GM12864 (cell line): ENCODE measurements at regions not wholly inside any gene's neighbourhood (a gene's known extent, or its start where the extent isn't known, plus 50 kb on each side); places are given as distances from the start of the nearest gene placed in this dataset.

Source experiments
- DNase-seq: peaks from one replicate; pipeline ENCODE4 v3.0.0-alpha.2; 2011; ENCODE audit warnings: low read depth
- H3K4me3 ChIP-seq: 2 replicates; pipeline ENCODE4 v1.5.1; 2011; ENCODE audit warnings: mild to moderate bottlenecking, low read depth, low read length, control low read depth
- TF ChIP-seq, protein P1 (sequence below): IDR thresholded peaks from 2 replicates; pipeline ENCODE4 v1.5.1; 2011; ENCODE audit warnings: low read depth, mild to moderate bottlenecking, moderate library complexity, low read length, control low read depth, inconsistent platforms; ENCODE audit errors: missing control alignments

DNA sequence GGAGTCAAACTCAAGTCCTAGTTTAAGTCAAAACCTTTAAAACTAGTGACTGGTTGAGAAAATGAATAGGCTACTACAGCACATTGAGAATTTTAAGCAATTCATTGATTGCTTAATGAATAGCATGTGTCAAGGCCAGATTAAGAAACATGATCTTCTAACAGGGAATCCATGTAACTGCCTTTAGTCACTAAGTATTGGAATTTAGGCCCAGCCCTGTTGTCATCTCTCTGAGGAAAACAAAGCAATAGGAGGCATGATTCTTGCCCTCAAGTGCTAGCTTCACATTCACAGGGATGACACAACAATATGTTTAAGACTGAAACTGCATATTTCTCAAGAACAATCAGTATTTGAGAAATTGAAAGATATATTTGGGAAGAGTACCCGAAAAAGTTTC lies 70.0 kb upstream of the PTGS2 start:
- TF ChIP-seq, protein P1, sequence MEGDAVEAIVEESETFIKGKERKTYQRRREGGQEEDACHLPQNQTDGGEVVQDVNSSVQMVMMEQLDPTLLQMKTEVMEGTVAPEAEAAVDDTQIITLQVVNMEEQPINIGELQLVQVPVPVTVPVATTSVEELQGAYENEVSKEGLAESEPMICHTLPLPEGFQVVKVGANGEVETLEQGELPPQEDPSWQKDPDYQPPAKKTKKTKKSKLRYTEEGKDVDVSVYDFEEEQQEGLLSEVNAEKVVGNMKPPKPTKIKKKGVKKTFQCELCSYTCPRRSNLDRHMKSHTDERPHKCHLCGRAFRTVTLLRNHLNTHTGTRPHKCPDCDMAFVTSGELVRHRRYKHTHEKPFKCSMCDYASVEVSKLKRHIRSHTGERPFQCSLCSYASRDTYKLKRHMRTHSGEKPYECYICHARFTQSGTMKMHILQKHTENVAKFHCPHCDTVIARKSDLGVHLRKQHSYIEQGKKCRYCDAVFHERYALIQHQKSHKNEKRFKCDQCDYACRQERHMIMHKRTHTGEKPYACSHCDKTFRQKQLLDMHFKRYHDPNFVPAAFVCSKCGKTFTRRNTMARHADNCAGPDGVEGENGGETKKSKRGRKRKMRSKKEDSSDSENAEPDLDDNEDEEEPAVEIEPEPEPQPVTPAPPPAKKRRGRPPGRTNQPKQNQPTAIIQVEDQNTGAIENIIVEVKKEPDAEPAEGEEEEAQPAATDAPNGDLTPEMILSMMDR, result no peak
- no peak for DNase-seq
- H3K4me3 ChIP-seq, result no peak overlapping the region

DNA sequence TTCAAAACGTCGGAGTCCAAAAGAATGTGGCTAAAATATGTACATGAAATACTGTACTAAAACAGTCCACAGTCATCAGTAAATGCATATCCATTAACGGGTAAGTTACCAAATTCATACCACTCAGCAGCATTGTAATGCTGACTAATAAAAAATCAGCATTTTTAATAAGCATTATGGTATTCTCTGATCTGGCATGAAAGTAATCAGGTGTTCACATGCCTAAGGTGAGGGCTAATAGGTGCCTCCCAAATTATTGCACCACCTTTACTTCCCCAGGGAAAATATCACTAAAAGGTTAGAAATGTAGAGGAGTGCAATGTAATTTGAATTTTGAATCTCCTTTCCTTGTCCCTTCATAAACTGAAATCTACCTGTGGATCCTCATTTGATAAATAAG lies 69.6 kb upstream of the PTGS2 start:
- TF ChIP-seq, protein P1, result no peak
- DNase-seq, result no peak
- H3K4me3 ChIP-seq, result no peak overlapping the region

DNA sequence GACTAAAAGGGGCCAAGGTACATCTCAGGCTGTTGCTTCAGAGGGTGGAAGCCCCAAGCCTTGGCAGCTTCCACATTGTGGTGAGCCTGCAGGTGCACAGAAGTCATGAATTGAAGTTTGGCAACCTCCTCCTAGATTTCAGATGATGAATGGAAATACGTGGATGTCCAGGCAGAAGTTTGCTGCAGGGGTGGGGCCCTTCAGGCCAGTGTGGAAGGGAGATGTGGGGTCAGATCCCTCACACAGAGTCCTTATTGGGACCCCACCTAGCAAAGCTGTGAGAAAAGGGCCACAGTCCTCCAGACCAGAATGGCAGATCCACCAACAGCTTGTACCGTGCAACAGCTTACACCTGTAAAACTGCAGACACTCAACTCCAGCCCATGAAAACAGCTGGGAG lies 67.4 kb upstream of the PTGS2 start:
- no peak for DNase-seq
- H3K4me3 ChIP-seq, result no peak overlapping the region

DNA sequence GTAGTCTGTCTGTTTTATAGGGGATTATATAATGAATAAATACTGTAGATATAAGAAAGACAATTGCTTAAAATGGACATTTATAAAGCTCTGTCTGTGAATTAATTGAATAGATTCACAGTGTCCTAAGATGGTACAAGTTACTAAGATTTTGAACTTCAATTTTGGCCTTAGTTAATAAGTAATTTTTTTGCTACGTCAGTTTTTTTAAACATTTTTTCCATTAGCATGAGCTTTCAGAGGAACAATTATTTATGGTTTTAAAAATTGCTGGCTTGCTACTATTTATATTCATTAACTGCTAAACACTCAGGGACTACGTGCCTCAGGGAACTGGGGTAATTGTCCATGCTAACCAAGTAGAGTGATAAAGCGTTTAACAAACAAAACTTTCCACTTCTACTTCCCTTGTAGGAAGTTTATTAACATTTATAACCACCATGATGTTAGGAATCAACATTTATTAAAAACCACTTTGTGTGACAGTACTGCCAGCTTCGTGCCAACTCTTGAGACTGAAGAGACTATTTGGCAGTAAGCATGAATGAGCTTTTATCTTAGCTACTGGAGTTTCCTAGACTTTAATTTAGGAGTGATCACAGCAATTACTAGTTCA lies 65.4 kb upstream of the PTGS2 start:
- TF ChIP-seq, protein P1, result no peak
- DNase-seq, result no peak
- no peak overlapping the region for H3K4me3 ChIP-seq

More for the DNA sequence above, 67.4 kb upstream of the PTGS2 start:
- TF ChIP-seq, protein P1, result no peak

DNA sequence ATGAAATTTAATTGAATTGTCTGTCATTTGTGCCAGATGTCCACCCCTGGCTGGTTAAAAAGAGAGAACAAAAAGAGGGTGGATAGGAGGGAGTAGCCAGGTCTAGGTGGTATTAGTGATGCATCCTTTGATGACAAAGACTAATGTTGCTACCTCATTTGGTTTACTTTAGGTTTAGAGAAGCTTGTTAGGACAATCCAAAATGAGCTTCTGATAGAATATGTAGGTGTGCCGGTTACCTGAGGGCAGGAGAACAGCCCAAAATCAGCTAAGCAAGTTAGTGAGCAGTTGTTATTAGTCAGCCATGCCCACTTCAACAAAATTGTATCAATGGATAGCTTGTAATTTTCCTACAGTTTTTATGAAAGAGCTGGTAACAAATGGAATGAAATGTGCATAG lies 61.4 kb upstream of the PTGS2 start:
- TF ChIP-seq, protein P1, result no peak
- DNase-seq, result no peak
- H3K4me3 ChIP-seq, result no peak overlapping the region

DNA sequence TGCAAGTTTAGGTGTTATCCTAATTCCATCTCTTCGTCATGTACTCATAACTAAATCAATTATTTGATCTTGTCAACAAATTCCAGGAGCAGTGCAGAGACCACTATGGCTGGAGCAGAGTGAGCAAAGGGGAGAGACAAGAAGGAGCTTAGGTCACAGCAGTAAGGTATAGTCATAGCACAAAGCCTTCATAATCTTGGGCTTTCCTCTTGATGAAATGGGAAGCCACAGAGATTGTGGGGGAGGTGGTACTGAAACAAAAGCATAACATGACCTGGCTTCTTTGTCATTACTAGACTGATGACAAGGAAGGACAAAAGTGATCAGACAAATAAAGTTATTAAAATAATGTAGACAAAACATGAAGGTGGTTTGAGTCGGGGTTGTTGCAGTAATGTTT lies 60.1 kb upstream of the PTGS2 start:
- TF ChIP-seq, protein P1, result no peak
- no peak overlapping the region for H3K4me3 ChIP-seq
- peak; percentile 25 for DNase-seq

DNA sequence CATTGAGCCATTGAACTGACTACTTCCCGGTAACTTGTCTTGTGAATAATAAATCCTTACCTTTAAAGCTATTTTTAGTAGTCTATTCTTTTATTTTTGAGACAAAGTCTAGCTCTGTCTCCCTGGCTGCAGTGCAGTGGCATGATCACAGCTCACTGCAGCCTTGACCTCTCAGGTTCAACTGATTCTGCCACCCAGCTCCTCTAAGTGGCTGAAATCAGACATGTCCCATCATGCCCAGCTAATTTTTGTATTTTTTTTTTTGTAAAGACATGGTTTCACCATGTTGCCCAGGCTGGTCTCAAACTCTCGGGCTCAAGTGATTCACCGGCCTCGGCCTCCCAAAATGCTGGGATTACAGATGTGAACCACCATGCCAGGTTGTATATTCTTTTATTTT lies 59.3 kb upstream of the PTGS2 start:
- TF ChIP-seq, protein P1, result no peak
- no peak for DNase-seq
- no peak overlapping the region for H3K4me3 ChIP-seq
